ENCODE measurements at regions not wholly inside any gene's neighbourhood (a gene's known extent, or its start where the extent isn't known, plus 50 kb on each side); places are given as distances from the start of the nearest gene placed in this dataset.

DNA sequence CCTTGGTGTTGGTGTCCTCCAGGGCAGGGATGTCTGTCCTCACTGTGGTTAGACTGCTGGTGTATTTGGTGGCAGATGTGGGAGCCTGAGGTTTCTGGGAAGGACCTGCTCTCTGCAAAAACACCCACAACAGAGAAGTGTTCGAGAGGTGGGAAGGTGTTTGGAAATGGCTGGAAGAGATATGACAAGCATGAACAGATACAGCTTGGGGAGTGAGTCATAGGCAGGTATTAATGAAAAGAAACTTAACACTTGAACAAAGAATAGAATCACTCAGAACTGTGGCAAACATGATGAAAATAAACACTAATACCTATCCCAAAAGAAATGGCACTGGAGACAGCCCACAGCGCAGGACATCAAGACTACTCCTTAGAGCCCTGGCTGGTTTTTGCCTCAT lies 192.4 kb upstream of the RORA start:
- no peak overlapping the region for H3K4me3 ChIP-seq
- H3K4me2 ChIP-seq (ENCODE audit: insufficient read depth, low read length) = no peak overlapping the region
- in situ Hi-C loops (cut with MboI) (no loop called here), intact Hi-C loops (cut with micrococcal nuclease) (no loop called here)
- TF ChIP-seq ZNF778 (CRISPR knock-in tag; IDR thresholded peaks at IDR 0.05) = no peak
- TF ChIP-seq PRPF4 (IDR thresholded peaks at IDR 0.05; ENCODE audit: insufficient read depth, low read depth, low read length, poor library complexity, severe bottlenecking) = no peak
- TF ChIP-seq ZNF318 (IDR thresholded peaks at IDR 0.05; ENCODE audit: borderline replicate concordance in 1 of 2, low read depth in 1 of 2) = no peak
- DNase-seq (ENCODE audit: extremely low read depth in 1 of 4, low spot score in 3 of 4) = no peak
- H3K27me3 ChIP-seq (ENCODE audit: control insufficient read depth in 2 of 2, insufficient read depth in 2 of 2, low read length in 2 of 2) = no peaks in the 10 kb centered on the region
- BruUV-seq (replicated peaks) = no TSS peak
- no peak overlapping the region for H3K9ac ChIP-seq (ENCODE audit: insufficient read depth in 1 of 2, low read depth in 2 of 2, low read length in 2 of 2)
- no peak for FAIRE-seq
- no peaks in the 10 kb centered on the region for H3K36me3 ChIP-seq (ENCODE audit: control insufficient read depth, insufficient read depth, low read length)
- no peaks in the 10 kb centered on the region for H3K9me3 ChIP-seq (replicated peaks; ENCODE audit: control insufficient read depth, insufficient read depth, low read depth, low read length)
- 0% methylated on average over 2 of the region's 2 CpGs for WGBS (ENCODE audit: insufficient coverage, low coverage, missing lambda C conversion rate)
- H3K79me2 ChIP-seq (ENCODE audit: control insufficient read depth, insufficient read depth, low read length) = no peaks in the 10 kb centered on the region
- ChIA-PET POLR2A (no interaction called here), CTCF (ENCODE audit: low intra/inter-chr PET ratio) (no interaction called here)
- H3K27ac ChIP-seq (ENCODE audit: extremely low read depth, low read depth, low read length) = no peak overlapping the region
- no peaks in the 10 kb centered on the region for H4K20me1 ChIP-seq (replicated peaks; ENCODE audit: control insufficient read depth, insufficient read depth, low read length)
- no peaks in the 10 kb centered on the region for H3K4me1 ChIP-seq (replicated peaks in 1 of 2; ENCODE audit: control insufficient read depth in 2 of 2, insufficient read depth in 2 of 2, low read length in 2 of 2)
- H3K9me1 ChIP-seq (ENCODE audit: control insufficient read depth, insufficient read depth, low read length) = no peaks in the 10 kb centered on the region
- no peak for ATAC-seq
- H2AFZ ChIP-seq (ENCODE audit: low read depth, low read length) = no peak overlapping the region

Data from K562 (cell line).